NCI-H1048 (cell line): ENCODE measurements at regions not wholly inside any gene's neighbourhood (a gene's known extent, or its start where the extent isn't known, plus 50 kb on each side); places are given as distances from the start of the nearest gene placed in this dataset.
A peak's percentile ranks its signal among the peaks of the same experiment; 100 is the strongest.

Experiments used
- DNase-seq: peaks from one replicate; lab custom pipeline; 2025; lab: John Stamatoyannopoulos, UW

GRCh38 chr10:124264271-124264670 lies 154.5 kb downstream of the OAT start:
- no peak for DNase-seq

- DNase-seq = no peak
These were observed 155.0 kb downstream of the OAT start for GRCh38 chr10:124263726-124264125.

GRCh38 chr10:124262971-124263370 lies 155.8 kb downstream of the OAT start:
- DNase-seq = no peak

GRCh38 chr10:124262234-124262865 lies 156.4 kb downstream of the OAT start:
- DNase-seq = no peak

- no peak for DNase-seq
These were observed 159.4 kb downstream of the OAT start for GRCh38 chr10:124259139-124259825.

- no peak for DNase-seq
These were observed 160.9 kb downstream of the OAT start for GRCh38 chr10:124257781-124258180.

- no peak for DNase-seq
These were observed 162.6 kb downstream of the OAT start for GRCh38 chr10:124256151-124256550.

GRCh38 chr10:124255556-124255955 lies 162.2 kb upstream of the CHST15 start:
- DNase-seq = no peak

- no peak for DNase-seq
These were observed 161.1 kb upstream of the CHST15 start for GRCh38 chr10:124254490-124254889.

GRCh38 chr10:124253006-124253405 lies 159.6 kb upstream of the CHST15 start:
- no peak for DNase-seq

- DNase-seq = no peak
These were observed 158.8 kb upstream of the CHST15 start for GRCh38 chr10:124252097-124252715.

GRCh38 chr10:124251317-124252065 lies 158.1 kb upstream of the CHST15 start:
- peak; percentile 42 for DNase-seq

GRCh38 chr10:124250506-124250905 lies 157.1 kb upstream of the CHST15 start:
- DNase-seq = no peak

- no peak for DNase-seq
These were observed 156.5 kb upstream of the CHST15 start for GRCh38 chr10:124249812-124250432.

- DNase-seq = no peak
These were observed 155.8 kb upstream of the CHST15 start for GRCh38 chr10:124249196-124249595.

- no peak for DNase-seq
These were observed 155.0 kb upstream of the CHST15 start for GRCh38 chr10:124248056-124249045.

- DNase-seq = no peak
These were observed 152.5 kb upstream of the CHST15 start for GRCh38 chr10:124245806-124246440.

- no peak for DNase-seq
These were observed 151.8 kb upstream of the CHST15 start for GRCh38 chr10:124245191-124245590.

GRCh38 chr10:124244256-124244877 lies 151.0 kb upstream of the CHST15 start:
- no peak for DNase-seq

GRCh38 chr10:124243702-124244121 lies 150.3 kb upstream of the CHST15 start:
- DNase-seq = no peak
